ENCODE measurements at regions not wholly inside any gene's neighbourhood (a gene's known extent, or its start where the extent isn't known, plus 50 kb on each side); places are given as distances from the start of the nearest gene placed in this dataset.
"Not testable (repeated sequence)": the region's sequence is repeated elsewhere in the genome, so short reads cannot be mapped to it uniquely, and the experiment has no call there.

- intact Hi-C loops (cut with DNase I; ENCODE audit: low total_unique reads): no loop called here
- H3K4me3 ChIP-seq (ENCODE audit: low read depth, poor library complexity, severe bottlenecking): no peak overlapping the region
- TF ChIP-seq CTCF (IDR thresholded peaks at IDR 0.05) (no peak), POLR2A (IDR thresholded peaks at IDR 0.05) (no peak)
- 85 to 90% methylated on average over 7 of the region's 7 CpGs for WGBS, 2 donors
- DNase-seq (ENCODE audit: low spot score in 2 of 2): no peak
Observed at GRCh38 chr4:188432328-188432727, 293.1 kb downstream of the TRIML1 start.

- no peak for DNase-seq (ENCODE audit: low spot score in 2 of 2)
- WGBS, 2 donors: 86 to 92% methylated on average over 4 of the region's 4 CpGs
- TF ChIP-seq POLR2A (IDR thresholded peaks at IDR 0.05) (no peak), CTCF (IDR thresholded peaks at IDR 0.05) (no peak)
- intact Hi-C loops (cut with DNase I; ENCODE audit: low total_unique reads): no loop called here
- no peak overlapping the region for H3K4me3 ChIP-seq (ENCODE audit: low read depth, poor library complexity, severe bottlenecking)
Observed at GRCh38 chr4:188433741-188434315, 294.6 kb downstream of the TRIML1 start.

GRCh38 chr4:188434643-188435042 lies 295.4 kb downstream of the TRIML1 start:
- no peak for TF ChIP-seq POLR2A (IDR thresholded peaks at IDR 0.05)
- TF ChIP-seq CTCF (IDR thresholded peaks at IDR 0.05): no peak
- WGBS, 2 donors: 41 to 43% methylated on average over 6 of the region's 6 CpGs
- DNase-seq (ENCODE audit: low spot score in 2 of 2): no peak
- intact Hi-C loops (cut with DNase I; ENCODE audit: low total_unique reads): no loop called here
- no peak overlapping the region for H3K4me3 ChIP-seq (ENCODE audit: low read depth, poor library complexity, severe bottlenecking)

- TF ChIP-seq CTCF (IDR thresholded peaks at IDR 0.05) (no peak), POLR2A (IDR thresholded peaks at IDR 0.05) (no peak)
- 81 to 82% methylated on average over 4 of the region's 4 CpGs for WGBS, 2 donors
- H3K4me3 ChIP-seq (ENCODE audit: low read depth, poor library complexity, severe bottlenecking): no peak overlapping the region
- DNase-seq (ENCODE audit: low spot score in 2 of 2): no peak
- intact Hi-C loops (cut with DNase I; ENCODE audit: low total_unique reads): no loop called here
Observed at GRCh38 chr4:188435381-188435780, 296.1 kb downstream of the TRIML1 start.

GRCh38 chr4:188437535-188437934 lies 298.3 kb downstream of the TRIML1 start:
- intact Hi-C loops (cut with DNase I; ENCODE audit: low total_unique reads): no loop called here
- H3K4me3 ChIP-seq (ENCODE audit: low read depth, poor library complexity, severe bottlenecking): no peak overlapping the region
- 77 to 82% methylated on average over 5 of the region's 5 CpGs for WGBS, 2 donors
- TF ChIP-seq POLR2A (IDR thresholded peaks at IDR 0.05) (no peak), CTCF (IDR thresholded peaks at IDR 0.05) (no peak)
- DNase-seq (ENCODE audit: low spot score in 2 of 2): no peak

GRCh38 chr4:188438391-188438824 lies 299.2 kb downstream of the TRIML1 start:
- DNase-seq (ENCODE audit: low spot score in 2 of 2); intact Hi-C loops (cut with DNase I; ENCODE audit: low total_unique reads); H3K4me3 ChIP-seq (ENCODE audit: low read depth, poor library complexity, severe bottlenecking): not testable (repeated sequence)
- WGBS, 2 donors: 91 to 94% methylated on average over 5 of the region's 5 CpGs

Measured in lower leg skin (tissue), 4 donors.